Fibroblast of peridontal ligament (primary cell): ENCODE measurements at regions not wholly inside any gene's neighbourhood (a gene's known extent, or its start where the extent isn't known, plus 50 kb on each side); places are given as distances from the start of the nearest gene placed in this dataset.
"Not testable (repeated sequence)": the region's sequence is repeated elsewhere in the genome, so short reads cannot be mapped to it uniquely, and the experiment has no call there.

Source experiments
- DNase-seq: peaks from one replicate; pipeline ENCODE4 v3.0.0-alpha.2; 2010; ENCODE audit errors: extremely low read depth

GRCh38 chr7:114180556-114181266, 233.9 kb upstream of the FOXP2 start:
- DNase-seq = no peak

- no peak for DNase-seq
These were observed 239.5 kb upstream of the FOXP2 start for GRCh38 chr7:114175125-114175524.

DNA sequence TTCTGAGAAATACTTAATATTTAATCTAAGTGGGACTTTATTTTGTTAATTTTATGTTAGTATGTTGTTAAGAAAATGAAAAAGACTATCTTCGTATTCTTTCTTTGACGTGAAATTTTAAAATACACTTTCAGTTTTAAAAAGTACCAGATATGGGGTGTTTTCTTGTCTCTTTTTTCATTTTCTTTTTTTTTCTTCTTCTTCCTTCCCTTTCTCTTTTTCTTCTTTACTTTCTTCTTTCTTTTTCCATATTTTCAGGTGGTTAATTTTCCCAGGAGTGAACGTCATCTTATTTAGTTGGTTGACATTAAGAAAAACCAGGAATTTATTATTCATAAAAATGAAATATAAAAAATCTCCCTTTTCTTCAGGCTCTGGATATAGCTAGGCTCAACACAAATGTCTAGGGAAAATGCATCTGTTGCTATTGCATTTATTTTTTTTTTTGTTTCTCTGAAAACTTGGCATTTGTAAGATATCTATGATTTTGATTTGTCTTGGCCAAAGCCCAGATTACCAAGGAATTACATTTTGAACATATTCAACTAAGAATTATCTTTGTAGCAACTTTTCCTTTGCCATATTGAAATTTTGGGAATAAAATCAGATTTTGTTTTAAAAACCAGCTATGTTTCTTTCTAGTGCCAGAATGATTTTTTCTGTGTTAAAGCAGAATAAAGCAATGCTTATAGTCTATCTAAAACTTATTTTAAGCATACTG, 241.3 kb upstream of the FOXP2 start:
- no peak for DNase-seq

DNA sequence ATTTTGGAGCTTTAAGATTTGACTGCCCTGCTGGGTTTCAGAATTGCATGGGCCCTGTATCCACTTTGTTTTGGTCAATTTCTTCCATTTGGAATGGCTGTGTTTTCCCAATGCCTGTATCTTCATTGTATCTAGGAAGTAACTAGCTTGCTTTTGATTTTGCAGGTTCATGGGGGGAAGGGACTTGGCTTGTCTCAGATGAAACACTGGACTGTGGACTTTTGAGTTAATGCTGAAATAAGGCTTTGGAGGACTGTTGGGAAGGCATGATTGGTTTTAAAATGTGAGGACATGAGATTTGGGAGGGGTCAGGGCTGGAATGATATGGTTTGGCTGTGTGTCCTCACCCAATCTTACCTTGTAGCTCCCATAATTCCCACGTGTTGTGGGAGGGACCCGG, 245.2 kb upstream of the FOXP2 start:
- not testable (repeated sequence) for DNase-seq

GRCh38 chr7:114160925-114161324, 242.1 kb upstream of the PPP1R3A start:
- DNase-seq = no peak

- DNase-seq = no peak
These were observed 240.0 kb upstream of the PPP1R3A start for GRCh38 chr7:114158854-114159253.

- no peak for DNase-seq
These were observed 239.5 kb upstream of the PPP1R3A start for GRCh38 chr7:114158275-114158674.

DNA sequence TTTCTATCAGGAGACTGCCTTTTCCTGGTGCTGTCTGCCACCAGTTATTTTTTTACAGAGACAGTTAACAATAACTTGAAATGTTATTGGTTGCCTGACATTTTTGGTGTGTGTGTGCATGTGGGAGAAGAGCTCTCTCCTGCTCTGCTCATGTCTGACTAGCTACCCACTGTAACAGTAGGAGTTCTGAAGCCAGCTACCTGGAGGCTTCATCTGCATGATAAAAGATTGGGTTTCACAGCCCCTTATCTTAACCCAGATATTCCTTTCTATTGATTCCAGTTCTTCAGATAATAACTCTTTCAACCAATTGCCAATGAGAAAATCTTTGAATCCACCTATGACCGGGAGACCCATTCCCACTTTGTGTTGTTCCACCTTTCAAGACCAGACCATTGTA, 237.4 kb upstream of the PPP1R3A start:
- no peak for DNase-seq

DNA sequence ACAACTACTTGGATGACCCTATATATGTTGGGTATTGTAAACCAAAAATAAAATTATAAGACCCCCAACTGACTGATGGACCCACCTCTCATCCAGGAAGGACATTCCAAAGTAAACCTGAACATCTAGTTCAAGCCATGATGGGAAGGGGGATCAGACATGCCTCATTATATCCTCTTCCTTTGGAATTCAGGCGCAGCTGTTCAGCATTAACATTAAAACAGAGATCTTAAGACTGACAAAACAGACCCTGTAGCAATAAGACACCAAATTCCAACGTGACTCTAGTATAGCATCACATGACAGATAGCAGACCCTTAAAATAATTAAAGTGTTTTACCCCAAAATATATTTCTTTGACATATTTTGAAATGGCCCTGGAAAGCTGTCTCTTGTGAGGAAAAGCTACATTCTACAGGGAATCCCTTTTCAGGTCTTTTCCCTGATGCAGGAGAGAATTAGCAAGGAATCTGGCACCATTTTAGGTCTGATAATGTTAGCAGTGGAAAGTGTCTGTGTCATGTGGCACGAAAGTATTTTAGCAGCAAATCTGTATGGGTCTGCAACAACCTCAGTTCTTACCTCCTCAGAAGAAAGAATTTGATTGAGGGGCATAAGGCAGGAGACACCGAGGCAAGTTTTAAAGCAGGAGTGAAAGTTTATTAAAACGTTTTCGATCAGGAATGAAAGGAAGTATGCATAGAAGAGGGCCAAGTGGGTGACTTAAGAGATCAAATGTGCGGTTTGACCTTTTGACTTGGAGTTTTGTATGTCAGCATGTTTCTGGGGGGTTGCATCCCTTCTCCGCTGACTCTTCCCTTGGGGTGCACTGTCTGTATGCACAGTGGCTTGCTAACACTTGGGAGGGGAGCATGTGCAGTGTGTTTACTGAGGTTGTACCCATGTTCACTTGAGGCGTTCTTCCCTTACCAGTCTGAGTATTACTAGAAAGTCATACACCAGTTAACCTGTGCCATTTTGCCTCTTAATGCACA, 236.6 kb upstream of the PPP1R3A start:
- DNase-seq = no peak

- no peak for DNase-seq
These were observed 234.9 kb upstream of the PPP1R3A start for GRCh38 chr7:114153700-114154099.

GRCh38 chr7:114152314-114152938, 233.6 kb upstream of the PPP1R3A start:
- DNase-seq = no peak

DNA sequence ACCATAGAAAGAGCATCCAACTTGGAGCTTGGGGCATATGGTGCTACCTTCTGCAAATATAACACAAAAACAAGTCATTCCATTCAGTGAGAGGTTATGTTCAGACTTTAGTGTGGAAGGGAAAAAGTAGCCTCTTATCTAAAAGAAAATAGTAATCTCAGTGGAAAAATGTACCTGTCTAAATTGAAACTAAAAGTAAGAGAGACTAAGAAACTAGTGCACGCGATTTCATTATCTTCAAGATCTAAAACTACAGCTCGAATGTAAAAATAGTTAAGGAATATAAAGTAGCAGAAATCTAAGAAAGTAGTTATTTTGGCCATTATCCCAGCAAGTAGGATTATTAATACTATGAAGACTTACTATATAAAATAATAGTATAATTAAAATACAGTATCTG, 233.0 kb upstream of the PPP1R3A start:
- no peak for DNase-seq

GRCh38 chr7:114150689-114151088, 231.9 kb upstream of the PPP1R3A start:
- DNase-seq = no peak

DNA sequence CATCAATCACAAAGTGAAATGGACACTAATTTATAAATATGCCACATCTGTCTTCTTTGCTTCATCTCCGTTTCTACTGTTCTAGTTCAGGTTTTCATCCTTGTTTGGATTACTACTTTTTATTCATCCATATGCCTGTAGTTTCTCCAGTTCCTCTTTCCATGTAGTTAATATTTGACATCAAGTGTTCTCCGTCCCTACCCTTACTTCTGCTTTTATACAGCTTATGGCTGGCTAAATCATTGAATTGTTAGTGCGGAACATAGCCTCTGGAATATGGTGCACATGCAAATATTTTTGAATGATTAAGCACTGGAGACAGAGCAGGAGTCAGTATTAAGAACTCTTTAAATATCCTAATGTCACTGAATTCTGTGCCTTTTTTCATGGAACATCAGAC, 230.0 kb upstream of the PPP1R3A start:
- DNase-seq = no peak

DNA sequence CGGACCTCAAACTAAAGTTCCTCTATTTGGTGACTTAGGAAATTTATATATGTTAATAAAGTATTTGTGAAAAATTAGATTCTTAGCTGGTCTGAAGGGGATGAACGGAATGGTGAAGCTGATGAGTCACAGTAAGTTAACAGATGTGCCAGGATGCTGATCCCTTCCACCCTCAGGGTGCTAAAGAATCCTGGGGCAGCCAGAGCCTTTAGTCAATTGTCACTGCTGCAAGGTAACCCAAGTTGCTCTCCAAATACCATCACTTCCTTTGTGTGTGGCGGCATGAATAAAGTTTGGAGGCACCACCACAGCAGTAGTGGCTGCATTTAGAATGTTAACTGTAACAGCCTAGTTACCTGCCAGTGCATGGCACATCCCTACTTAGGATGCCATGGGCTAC, 222.6 kb upstream of the PPP1R3A start:
- no peak for DNase-seq

- no peak for DNase-seq
These were observed 221.8 kb upstream of the PPP1R3A start for GRCh38 chr7:114140561-114140960.

DNA sequence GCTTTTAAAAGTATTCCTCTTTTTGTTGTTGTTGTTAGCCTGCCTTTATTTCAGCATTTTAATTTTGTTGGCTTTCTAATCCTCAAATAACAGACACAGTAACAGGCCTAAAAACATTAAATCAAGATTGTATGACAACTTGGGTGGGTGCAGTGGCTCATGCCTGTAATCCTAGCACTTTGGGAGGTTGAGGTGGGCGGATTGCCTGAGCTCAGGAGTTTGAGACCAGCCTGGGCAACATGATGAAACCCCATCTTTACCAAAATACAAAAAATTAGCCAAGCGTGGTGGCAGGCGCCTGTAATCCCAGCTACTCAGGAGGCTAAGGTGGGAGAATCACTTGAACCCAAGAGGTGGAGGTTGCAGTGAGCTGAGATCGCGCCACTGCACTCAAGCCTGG, 220.9 kb upstream of the PPP1R3A start:
- not testable (repeated sequence) for DNase-seq

- no peak for DNase-seq
These were observed 219.8 kb upstream of the PPP1R3A start for GRCh38 chr7:114138587-114138986.

- no peak for DNase-seq
These were observed 214.9 kb upstream of the PPP1R3A start for GRCh38 chr7:114133717-114134116.

DNA sequence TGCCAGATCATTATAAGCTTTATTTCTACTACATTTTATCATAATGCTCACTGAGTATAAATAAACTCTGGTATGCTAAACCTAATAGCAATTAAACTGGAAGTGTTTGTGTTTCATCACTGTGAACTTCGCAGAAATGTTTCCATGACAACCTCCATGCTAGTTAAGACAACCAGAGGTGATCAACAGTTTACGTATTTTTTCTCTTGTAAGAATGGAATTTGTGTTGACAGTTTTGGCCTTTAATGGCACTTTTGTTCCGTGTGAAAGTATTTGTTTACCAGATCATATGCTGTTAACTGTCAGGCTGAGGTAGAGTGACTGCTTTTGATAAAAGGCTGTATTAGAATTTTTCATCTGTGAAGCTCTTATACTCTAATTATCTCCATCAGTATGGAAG, 212.1 kb upstream of the PPP1R3A start:
- no peak for DNase-seq

- no peak for DNase-seq
These were observed 210.1 kb upstream of the PPP1R3A start for GRCh38 chr7:114128880-114129279.

- DNase-seq = no peak
These were observed 207.3 kb upstream of the PPP1R3A start for GRCh38 chr7:114126095-114126494.
